ENCODE measurements at regions not wholly inside any gene's neighbourhood (a gene's known extent, or its start where the extent isn't known, plus 50 kb on each side); places are given as distances from the start of the nearest gene placed in this dataset.

GRCh38 chr10:125473143-125473793, 209.7 kb downstream of the TEX36 start:
- no peak for DNase-seq (ENCODE audit: low spot score in 2 of 2)
- 59 to 65% methylated on average over 7 of the region's 7 CpGs for WGBS, 2 donors
- H3K9me3 ChIP-seq = no peaks in the 10 kb centered on the region
- no peak overlapping the region for H3K27ac ChIP-seq
- H3K4me1 ChIP-seq = no peaks in the 10 kb centered on the region
- no peaks in the 10 kb centered on the region for H3K27me3 ChIP-seq
- no peak overlapping the region for H3K4me3 ChIP-seq
- TF ChIP-seq CTCF (IDR thresholded peaks at IDR 0.05) (no peak), POLR2A (IDR thresholded peaks at IDR 0.05) (no peak), EP300 (IDR thresholded peaks at IDR 0.05) (no peak)
- no peaks in the 10 kb centered on the region for H3K36me3 ChIP-seq

- TF ChIP-seq POLR2A (IDR thresholded peaks at IDR 0.05) = no peak
- TF ChIP-seq EP300 (IDR thresholded peaks at IDR 0.05) = no peak
- TF ChIP-seq CTCF (IDR thresholded peaks at IDR 0.05) = no peak
- 78 to 85% methylated on average over 4 of the region's 4 CpGs for WGBS, 2 donors
- DNase-seq (ENCODE audit: low spot score in 2 of 2) = no peak
- Histone ChIP-seq H3K27ac (no peak overlapping the region), H3K4me1 (no peaks in the 10 kb centered on the region), H3K9me3 (no peaks in the 10 kb centered on the region), H3K27me3 (no peaks in the 10 kb centered on the region), H3K4me3 (no peak overlapping the region), H3K36me3 (no peaks in the 10 kb centered on the region)
Observed at GRCh38 chr10:125472010-125472607, 210.9 kb downstream of the TEX36 start.

GRCh38 chr10:125468278-125468677, 214.7 kb downstream of the TEX36 start:
- Histone ChIP-seq H3K9me3 (no peaks in the 10 kb centered on the region), H3K4me1 (no peaks in the 10 kb centered on the region), H3K4me3 (no peak overlapping the region), H3K27me3 (no peaks in the 10 kb centered on the region), H3K27ac (no peak overlapping the region), H3K36me3 (no peaks in the 10 kb centered on the region)
- no peak for TF ChIP-seq CTCF (IDR thresholded peaks at IDR 0.05)
- TF ChIP-seq EP300 (IDR thresholded peaks at IDR 0.05) = no peak
- TF ChIP-seq POLR2A (IDR thresholded peaks at IDR 0.05) = no peak
- no peak for DNase-seq (ENCODE audit: low spot score in 2 of 2)
- WGBS, 2 donors = 90 to 91% methylated on average over 16 of the region's 16 CpGs

GRCh38 chr10:125466685-125467084, 216.3 kb downstream of the TEX36 start:
- Histone ChIP-seq H3K27me3 (no peaks in the 10 kb centered on the region), H3K9me3 (no peaks in the 10 kb centered on the region), H3K4me3 (no peak overlapping the region), H3K4me1 (no peaks in the 10 kb centered on the region), H3K36me3 (no peaks in the 10 kb centered on the region), H3K27ac (no peak overlapping the region)
- TF ChIP-seq EP300 (IDR thresholded peaks at IDR 0.05) (no peak), POLR2A (IDR thresholded peaks at IDR 0.05) (no peak), CTCF (IDR thresholded peaks at IDR 0.05) (no peak)
- WGBS, 2 donors = 92 to 94% methylated on average over 1 of the region's 1 CpG
- no peak for DNase-seq (ENCODE audit: low spot score in 2 of 2)

GRCh38 chr10:125462845-125463244, 220.1 kb downstream of the TEX36 start:
- H3K4me3 ChIP-seq = no peak overlapping the region
- H3K36me3 ChIP-seq = no peaks in the 10 kb centered on the region
- TF ChIP-seq POLR2A (IDR thresholded peaks at IDR 0.05) (no peak), CTCF (IDR thresholded peaks at IDR 0.05) (no peak), EP300 (IDR thresholded peaks at IDR 0.05) (no peak)
- no peaks in the 10 kb centered on the region for H3K9me3 ChIP-seq
- WGBS, 2 donors = 55 to 57% methylated on average over 2 of the region's 2 CpGs
- no peak overlapping the region for H3K27ac ChIP-seq
- no peaks in the 10 kb centered on the region for H3K4me1 ChIP-seq
- DNase-seq (ENCODE audit: low spot score in 2 of 2) = no peak
- no peaks in the 10 kb centered on the region for H3K27me3 ChIP-seq
